HS-5 (cell line): ENCODE measurements at regions not wholly inside any gene's neighbourhood (a gene's known extent, or its start where the extent isn't known, plus 50 kb on each side); places are given as distances from the start of the nearest gene placed in this dataset.
"Not testable (repeated sequence)": the region's sequence is repeated elsewhere in the genome, so short reads cannot be mapped to it uniquely, and the experiment has no call there.

Experiments
- DNase-seq: peaks from one replicate; pipeline ENCODE4 v3.0.0-alpha.2; 2012; ENCODE audit warnings: low read depth

GRCh38 chr10:42533866-42534265 is 104.5 kb downstream of the ZNF33B start:
- DNase-seq = not testable (repeated sequence)

- DNase-seq = no peak
Measured at GRCh38 chr10:42532996-42533395, 105.4 kb downstream of the ZNF33B start.

GRCh38 chr10:42523098-42523497 is 115.3 kb downstream of the ZNF33B start:
- no peak for DNase-seq

GRCh38 chr10:42519761-42520460 is 118.5 kb downstream of the ZNF33B start:
- no peak for DNase-seq

- DNase-seq = no peak
Measured at GRCh38 chr10:42519079-42519478, 119.3 kb downstream of the ZNF33B start.

GRCh38 chr10:42513921-42514320 is 124.4 kb downstream of the ZNF33B start:
- no peak for DNase-seq

- DNase-seq = no peak
Measured at GRCh38 chr10:42491801-42492200, 146.6 kb downstream of the ZNF33B start.

- DNase-seq = no peak
Measured at GRCh38 chr10:42491001-42491592, 147.3 kb downstream of the ZNF33B start.

GRCh38 chr10:42490368-42490767 is 148.0 kb downstream of the ZNF33B start:
- no peak for DNase-seq

GRCh38 chr10:42488416-42488815 is 150.0 kb downstream of the ZNF33B start:
- peak; percentile 77 for DNase-seq

GRCh38 chr10:42482411-42482810 is 156.0 kb downstream of the ZNF33B start:
- DNase-seq = no peak

GRCh38 chr10:42479057-42479456 is 159.3 kb downstream of the ZNF33B start:
- DNase-seq = no peak

GRCh38 chr10:42477170-42477569 is 161.2 kb downstream of the ZNF33B start:
- no peak for DNase-seq

GRCh38 chr10:42476101-42476500 is 162.3 kb downstream of the ZNF33B start:
- DNase-seq = no peak

- peak; percentile 43 for DNase-seq
Measured at GRCh38 chr10:42475168-42476098, 162.9 kb downstream of the ZNF33B start.

- no peak for DNase-seq
Measured at GRCh38 chr10:42454313-42454712, 184.1 kb downstream of the ZNF33B start.

GRCh38 chr10:42431095-42431494 is 207.3 kb downstream of the ZNF33B start:
- no peak for DNase-seq

GRCh38 chr10:42428534-42428933 is 209.8 kb downstream of the ZNF33B start:
- no peak for DNase-seq

- DNase-seq = no peak
Measured at GRCh38 chr10:42422911-42423310, 215.5 kb downstream of the ZNF33B start.

- no peak for DNase-seq
Measured at GRCh38 chr10:42421812-42422211, 216.6 kb downstream of the ZNF33B start.

- DNase-seq = no peak
Measured at GRCh38 chr10:42419789-42420188, 218.6 kb downstream of the ZNF33B start.

GRCh38 chr10:42380926-42381547 is 257.3 kb downstream of the ZNF33B start:
- DNase-seq = no peak
